Kidney epithelial cell (primary cell): ENCODE measurements at regions not wholly inside any gene's neighbourhood (a gene's known extent, or its start where the extent isn't known, plus 50 kb on each side); places are given as distances from the start of the nearest gene placed in this dataset.
"Not testable (repeated sequence)": the region's sequence is repeated elsewhere in the genome, so short reads cannot be mapped to it uniquely, and the experiment has no call there.

Experiments used
- DNase-seq: peaks from one replicate; pipeline ENCODE4 v3.0.0-alpha.2; 2010; ENCODE audit warnings: low read depth
- H3K27me3 ChIP-seq: 2 replicates; pipeline ENCODE4 v1.6.0; 2011; ENCODE audit warnings: low read length; ENCODE audit not compliant: control insufficient read depth, insufficient read depth
- H3K36me3 ChIP-seq: 2 replicates; pipeline ENCODE4 v1.5.1; 2011; ENCODE audit warnings: low read length; ENCODE audit not compliant: control insufficient read depth, insufficient read depth
- H3K4me3 ChIP-seq: 2 replicates; pipeline ENCODE4 v1.5.1; 2011; ENCODE audit warnings: low read depth, mild to moderate bottlenecking, control low read depth, low read length

DNA sequence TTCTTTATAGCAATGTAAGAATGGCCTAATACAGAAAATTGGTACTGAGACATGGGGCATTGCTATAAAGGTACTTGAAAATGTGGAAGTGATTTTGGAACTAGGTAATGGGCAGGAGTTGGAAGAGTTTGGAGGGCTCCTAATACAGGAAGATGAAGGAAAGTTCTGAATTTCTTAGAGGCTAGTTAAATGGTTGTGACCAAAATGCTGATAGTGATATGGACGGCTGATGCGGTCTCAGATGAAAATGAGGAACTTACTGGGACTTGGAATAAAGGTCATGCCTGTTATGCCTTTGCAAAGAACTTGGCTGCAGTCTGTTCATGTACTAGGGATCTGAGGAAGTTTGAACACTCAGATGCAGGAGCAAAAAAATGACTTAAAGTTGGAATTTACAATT lies 132.2 kb upstream of the ZNG1F start:
- H3K27me3 ChIP-seq, H3K4me3 ChIP-seq, H3K36me3 ChIP-seq, DNase-seq: not testable (repeated sequence)

DNA sequence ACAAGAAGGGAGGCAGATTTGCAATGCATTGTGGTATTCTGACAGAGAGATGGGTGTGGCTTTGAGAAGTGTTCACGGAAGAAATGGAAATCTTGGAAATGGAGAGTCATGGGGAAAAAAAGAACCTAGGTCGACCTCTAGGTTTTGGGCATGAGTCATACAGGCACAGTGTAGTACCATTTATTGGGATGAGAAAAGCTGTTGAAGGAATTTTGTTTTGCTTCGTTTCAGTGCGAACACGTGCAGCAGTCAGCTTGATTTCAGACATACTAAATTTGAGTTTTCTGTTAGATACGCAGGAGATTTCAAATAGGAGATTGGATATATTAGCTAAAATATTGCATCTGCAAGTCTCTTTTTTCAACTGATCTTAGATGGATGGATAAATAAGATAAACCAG lies 119.8 kb upstream of the ZNG1F start:
- H3K27me3 ChIP-seq, H3K36me3 ChIP-seq, DNase-seq, H3K4me3 ChIP-seq: not testable (repeated sequence)

DNA sequence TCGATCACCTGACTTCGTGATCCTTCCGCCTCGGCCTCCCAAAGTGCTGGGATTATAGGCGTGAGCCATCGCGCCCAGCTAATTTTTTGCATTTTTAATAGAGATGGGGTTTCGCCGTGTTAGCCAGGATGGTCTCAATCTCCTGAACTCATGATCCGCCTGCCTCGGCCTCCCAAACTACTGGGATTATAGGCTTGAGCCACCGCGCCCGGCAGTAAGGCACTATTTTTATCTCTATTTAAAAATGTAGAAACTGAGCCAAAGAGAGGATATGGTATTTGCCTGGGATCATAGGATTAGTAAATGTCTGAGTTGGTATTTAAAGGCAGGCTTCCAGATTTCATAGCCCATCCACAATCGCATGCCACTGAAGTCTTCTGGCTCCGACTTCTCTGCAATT lies 96.6 kb upstream of the ZNG1F start:
- H3K36me3 ChIP-seq, H3K4me3 ChIP-seq, H3K27me3 ChIP-seq, DNase-seq: not testable (repeated sequence)

DNA sequence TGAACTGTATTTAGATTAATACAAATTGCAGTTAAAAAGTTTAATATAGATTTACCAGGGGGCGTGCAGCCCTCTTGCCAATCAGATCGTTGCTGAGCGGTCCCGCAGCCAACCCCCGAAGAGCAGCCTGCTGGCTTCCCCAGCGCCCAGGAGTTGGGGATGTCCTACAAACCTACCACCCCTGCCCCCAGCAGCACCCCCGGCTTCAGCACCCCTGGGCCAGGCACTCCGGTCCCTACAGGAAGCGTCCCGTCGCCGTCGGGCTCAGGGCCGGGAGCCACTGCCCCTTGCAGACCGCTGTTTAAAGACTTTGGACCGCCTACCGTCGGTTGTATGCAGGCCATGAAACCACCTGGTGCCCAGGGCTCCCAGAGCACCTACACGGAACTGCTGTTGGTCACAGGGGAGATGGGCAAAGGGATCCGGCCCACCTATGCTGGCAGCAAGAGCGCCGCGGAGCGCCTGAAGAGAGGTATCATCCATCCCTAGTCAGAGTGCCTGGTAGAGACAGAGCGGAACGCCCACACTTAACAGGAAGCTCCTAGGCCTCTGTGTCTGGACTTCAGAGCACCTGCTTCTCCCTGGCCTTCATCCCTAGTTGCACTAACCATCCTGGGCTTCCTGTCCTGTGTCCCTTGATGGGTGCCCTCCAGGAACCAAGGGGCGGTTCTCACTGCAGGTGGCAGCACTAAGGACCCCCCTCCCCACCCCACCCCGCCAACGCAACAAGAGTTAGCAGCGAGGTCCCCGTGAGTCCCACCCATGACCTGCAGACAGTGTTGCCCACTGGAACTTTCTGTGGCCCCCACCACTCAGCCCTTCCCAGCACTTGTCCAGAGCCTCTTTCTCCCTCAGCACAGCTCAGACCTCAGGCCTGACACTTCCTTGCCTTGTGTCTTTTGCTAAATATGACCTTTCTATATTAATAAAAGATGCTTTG lies 91.5 kb upstream of the ZNG1F start:
- H3K4me3 ChIP-seq, H3K36me3 ChIP-seq, DNase-seq, H3K27me3 ChIP-seq: not testable (repeated sequence)

DNA sequence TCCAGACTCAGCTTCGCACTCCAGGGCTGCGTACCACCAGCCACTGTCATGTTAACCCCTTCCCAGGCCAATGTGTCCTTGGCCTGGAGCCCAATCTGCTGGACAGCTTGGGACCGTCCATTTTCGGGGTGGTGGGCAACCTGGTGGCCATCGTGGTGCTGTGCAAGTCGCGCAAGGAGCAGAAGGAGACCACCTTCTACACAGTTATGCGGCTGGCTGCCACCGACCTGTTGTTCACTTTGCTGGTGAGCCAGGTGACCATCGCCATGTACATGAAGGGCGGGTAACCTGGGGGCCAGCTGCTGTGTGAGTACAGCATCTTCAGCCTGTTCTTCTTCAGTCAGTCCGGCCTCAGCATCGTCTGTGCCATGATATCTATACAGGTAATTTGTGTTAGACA lies 90.3 kb upstream of the ZNG1F start:
- not testable (repeated sequence) for H3K36me3 ChIP-seq, H3K27me3 ChIP-seq, DNase-seq, H3K4me3 ChIP-seq

DNA sequence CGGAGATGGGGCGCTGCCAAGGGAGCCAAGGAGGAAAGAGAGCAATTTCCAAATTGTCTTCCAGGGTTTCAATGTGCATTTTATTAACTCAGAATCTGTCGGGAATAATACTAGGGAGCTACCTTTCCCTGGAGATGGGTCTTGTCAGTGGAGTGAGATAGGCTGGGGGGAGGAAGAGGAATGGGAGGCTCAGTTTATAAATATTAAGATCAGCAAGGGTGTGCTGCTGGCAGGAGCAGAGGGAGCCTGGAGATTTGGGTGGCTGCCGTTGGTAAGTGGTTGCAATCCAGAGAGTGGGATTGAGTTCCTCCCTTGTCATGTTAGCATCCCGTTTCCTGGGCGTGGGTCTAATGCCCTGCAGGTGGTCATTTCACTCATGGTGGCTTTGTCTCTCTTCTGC lies 89.9 kb upstream of the ZNG1F start:
- H3K36me3 ChIP-seq, H3K27me3 ChIP-seq, DNase-seq, H3K4me3 ChIP-seq: not testable (repeated sequence)

DNA sequence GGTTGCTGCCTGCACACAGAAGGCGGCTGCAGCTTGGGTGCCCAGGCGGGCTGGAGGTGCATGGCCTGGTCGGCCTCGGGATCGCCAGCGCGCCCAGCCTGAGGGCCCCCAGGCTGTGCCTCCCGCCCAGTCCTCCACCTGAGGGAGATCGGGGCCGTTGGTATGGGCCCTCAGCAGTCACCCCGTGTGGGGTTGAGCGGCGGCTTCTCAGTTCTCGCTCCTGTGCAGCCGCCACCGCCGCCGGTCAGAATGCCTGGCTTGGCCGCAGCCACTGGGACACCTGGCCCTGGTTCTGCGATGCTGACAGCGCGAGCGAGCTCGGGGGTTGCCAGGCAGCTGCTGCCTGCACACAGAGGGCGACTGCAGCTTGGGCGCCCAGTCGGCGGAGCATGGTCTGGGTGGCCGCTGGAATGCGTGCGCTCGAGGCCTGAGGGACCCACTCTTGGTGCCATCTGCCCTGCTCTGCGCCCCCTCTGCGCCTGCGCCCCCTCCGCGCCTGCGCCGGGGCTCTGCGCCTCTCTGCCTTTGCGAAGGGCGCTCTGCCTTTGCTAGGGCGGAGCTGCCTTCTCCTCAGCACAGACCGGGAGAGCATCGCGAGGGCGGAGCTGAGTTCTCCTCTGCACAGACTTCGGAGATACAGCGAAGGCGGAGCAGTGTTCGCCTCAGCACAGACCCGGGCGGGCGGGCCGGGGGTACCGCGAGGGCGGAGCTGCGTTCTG lies 84.6 kb upstream of the ZNG1F start:
- DNase-seq, result peak; percentile 28
- H3K36me3 ChIP-seq, H3K27me3 ChIP-seq: not testable (repeated sequence)
- peak overlapping the region; percentile 43 for H3K4me3 ChIP-seq

DNA sequence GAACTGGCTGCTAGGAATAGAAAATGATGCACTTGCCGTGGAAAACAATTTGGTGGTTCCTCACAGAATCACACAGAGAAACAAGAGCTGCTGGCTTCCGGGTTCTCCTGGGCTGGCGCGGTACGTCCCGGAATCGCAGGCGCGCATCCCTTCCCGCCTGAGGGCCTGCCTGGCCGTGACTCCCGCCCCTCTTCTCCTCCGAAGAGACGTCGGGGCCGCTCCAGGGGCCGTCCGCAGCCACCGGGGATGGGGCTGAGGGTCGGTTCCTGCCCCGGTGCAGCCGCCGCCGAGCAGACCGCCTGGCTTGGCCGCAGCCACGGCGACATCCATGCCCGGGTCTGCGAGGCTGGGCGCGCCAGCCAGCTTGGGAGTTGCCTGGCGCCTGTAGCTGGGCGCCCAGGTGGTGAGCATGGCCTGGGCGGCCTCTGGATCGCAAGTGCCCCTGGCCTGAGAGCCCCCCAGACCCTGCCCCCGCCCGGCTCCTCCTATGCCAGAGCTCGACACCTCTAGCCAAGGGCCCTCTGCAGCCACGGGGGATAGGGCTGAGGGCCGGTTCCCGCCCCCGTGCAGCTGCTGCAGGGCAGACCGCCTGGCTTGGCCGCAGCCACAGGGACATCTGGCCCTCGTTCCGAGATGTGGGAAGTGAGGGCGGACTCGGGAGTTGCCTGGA lies 83.9 kb upstream of the ZNG1F start:
- H3K36me3 ChIP-seq, DNase-seq, H3K27me3 ChIP-seq: not testable (repeated sequence)
- peak overlapping the region; percentile 32 for H3K4me3 ChIP-seq

DNA sequence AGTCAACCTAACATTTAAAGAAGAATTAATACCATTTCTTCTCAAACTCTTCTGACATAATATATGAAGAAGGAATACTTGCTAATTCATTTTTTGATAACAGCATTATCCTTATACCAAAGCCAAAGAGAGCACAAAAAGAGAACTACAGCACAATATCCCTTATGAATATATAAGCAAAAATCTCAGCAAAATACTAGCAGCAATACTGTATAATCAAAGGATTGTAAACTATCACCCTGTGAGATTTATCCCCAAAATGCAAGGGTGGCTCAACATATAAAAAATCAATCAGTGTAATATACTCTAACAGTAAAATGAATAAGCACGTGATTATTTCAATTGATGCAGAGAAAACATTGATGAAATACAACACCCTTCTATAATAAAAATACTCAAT lies 81.9 kb upstream of the ZNG1F start:
- peaks cover 11% of the 10 kb centered on the region for H3K27me3 ChIP-seq
- DNase-seq, H3K36me3 ChIP-seq, H3K4me3 ChIP-seq: not testable (repeated sequence)

DNA sequence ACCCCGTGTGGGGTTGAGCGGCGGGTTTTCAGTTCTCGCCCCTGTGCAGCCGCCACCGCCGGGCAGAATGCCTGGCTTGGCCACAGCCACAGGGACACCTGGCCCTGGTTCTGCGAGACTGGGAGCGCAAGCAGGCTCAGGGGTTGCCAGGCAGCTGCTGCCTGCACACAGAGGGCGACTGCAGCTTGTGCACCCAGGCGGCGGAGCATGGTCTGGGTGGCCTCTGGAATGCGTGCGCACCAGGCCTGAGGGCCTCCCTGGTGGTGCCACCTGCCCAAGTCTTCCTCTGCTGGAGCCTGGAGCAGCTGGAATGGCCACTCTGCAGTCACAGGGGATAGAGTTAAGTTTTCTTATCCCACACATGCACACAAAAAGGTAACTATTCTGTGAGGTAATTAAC lies 80.4 kb upstream of the ZNG1F start:
- not testable (repeated sequence) for H3K4me3 ChIP-seq, H3K36me3 ChIP-seq
- peak; percentile 4 for DNase-seq
- H3K27me3 ChIP-seq, result peaks cover 12% of the 10 kb centered on the region

DNA sequence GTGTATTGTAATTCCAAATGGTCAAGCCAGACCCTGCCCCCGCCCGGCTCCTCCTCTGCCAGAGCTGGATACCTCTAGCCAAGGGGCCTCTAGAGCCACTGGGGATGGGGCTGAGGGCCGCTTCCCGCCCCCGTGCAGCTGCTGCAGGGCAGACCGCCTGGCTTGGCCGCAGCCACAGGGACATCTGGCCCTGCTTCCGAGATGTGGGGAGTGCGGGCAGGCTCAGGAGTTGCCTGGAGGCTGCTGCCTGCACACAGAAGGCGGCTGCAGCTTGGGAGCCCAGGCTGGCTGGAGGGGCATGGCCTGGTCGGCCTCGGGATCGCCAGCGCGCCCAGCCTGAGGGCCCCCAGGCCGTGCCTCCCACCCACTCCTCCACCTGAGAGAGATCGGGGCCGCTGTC lies 79.9 kb upstream of the ZNG1F start:
- H3K27me3 ChIP-seq, result peaks cover 12% of the 10 kb centered on the region
- not testable (repeated sequence) for H3K36me3 ChIP-seq, H3K4me3 ChIP-seq, DNase-seq

DNA sequence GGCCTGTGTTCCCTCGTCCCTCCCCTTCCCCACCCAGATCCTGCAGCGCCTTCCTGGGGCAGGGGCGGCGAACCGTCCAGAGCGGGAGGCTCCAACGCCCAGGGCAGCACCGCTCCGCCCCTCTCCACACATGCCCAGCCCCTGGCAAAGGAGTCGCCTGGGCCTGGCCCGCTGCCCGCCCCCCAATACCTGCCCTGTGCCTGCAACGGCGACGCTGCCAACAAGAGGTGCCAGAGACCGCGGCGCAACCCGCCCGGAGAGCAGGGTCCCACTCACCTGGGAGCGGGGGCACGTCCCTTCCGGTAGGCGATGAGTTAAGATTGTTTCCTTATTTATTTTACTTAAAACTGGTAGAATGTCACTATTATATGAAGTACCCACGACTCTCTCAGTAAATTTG lies 77.5 kb upstream of the ZNG1F start:
- peaks cover 12% of the 10 kb centered on the region for H3K27me3 ChIP-seq
- H3K4me3 ChIP-seq, H3K36me3 ChIP-seq, DNase-seq: not testable (repeated sequence)

DNA sequence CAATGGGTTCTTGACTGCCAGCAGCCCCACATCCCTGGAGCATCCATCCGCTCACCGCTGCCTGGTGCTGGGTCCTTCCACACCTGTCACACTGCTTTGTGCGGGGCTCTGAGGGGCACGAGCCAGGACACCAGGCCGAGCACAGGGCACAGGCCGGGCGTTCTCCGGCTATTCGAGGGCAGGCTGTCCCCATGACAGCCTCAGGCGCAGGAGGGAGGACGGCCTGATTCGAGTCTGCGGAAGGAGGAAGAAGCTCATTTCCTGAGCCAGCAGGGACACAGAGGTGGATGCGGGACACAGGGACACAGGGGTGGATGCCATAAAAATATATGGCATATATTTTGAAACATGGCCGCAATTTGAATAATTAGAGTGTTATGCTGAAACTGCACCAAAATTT lies 76.9 kb upstream of the ZNG1F start:
- H3K36me3 ChIP-seq, H3K4me3 ChIP-seq, DNase-seq: not testable (repeated sequence)
- peaks cover 12% of the 10 kb centered on the region for H3K27me3 ChIP-seq

DNA sequence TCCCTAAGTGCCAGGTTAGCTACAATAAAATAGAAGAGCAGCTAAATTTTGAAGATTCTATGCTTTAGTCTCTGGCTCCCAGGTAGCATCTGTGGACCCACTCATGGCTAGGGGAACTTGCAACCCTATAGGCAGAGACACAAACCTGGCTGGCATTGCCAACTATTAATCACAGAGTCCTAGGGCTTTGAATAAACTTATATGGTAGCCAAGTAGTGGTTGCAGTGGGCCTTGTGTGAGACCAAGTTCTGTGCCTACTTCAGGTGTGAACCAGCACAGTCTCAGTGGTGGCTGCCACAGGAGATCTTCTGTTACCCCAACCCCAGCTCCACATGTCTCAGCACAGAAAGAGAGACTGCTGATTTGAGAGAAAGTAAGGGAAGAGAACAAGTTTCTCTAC lies 62.9 kb upstream of the ZNG1F start:
- H3K36me3 ChIP-seq, H3K4me3 ChIP-seq, H3K27me3 ChIP-seq, DNase-seq: not testable (repeated sequence)

DNA sequence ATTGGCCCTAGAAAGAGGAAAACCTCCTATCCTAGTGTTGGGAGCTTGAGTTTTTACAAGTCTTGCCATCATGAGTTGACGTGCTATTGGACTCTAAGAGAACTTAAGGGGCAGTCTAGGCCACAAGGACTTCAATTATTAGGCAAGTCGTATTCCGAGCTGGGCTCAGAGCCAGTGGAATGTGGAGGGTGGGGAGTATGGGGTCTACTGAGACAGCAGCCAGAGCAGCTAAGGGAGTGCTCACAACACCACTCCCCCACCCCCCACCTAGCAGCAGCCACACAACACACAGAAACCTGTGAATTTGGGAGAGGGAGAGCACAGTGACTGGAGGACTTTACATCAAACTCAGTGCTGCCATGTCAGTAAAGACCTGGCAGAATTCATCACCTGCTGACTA lies 62.0 kb upstream of the ZNG1F start:
- H3K4me3 ChIP-seq, H3K36me3 ChIP-seq, DNase-seq, H3K27me3 ChIP-seq: not testable (repeated sequence)
